ENCODE measurements at regions not wholly inside any gene's neighbourhood (a gene's known extent, or its start where the extent isn't known, plus 50 kb on each side); places are given as distances from the start of the nearest gene placed in this dataset.

- TF ChIP-seq CTCF (IDR thresholded peaks at IDR 0.05) (no peak), POLR2A (IDR thresholded peaks at IDR 0.05) (no peak)
These were observed 266.4 kb downstream of the HAO1 start for GRCh38 chr20:7673841-7674240.

Data from uterus (tissue), 2 donors.